ENCODE measurements at regions not wholly inside any gene's neighbourhood (a gene's known extent, or its start where the extent isn't known, plus 50 kb on each side); places are given as distances from the start of the nearest gene placed in this dataset.

DNA sequence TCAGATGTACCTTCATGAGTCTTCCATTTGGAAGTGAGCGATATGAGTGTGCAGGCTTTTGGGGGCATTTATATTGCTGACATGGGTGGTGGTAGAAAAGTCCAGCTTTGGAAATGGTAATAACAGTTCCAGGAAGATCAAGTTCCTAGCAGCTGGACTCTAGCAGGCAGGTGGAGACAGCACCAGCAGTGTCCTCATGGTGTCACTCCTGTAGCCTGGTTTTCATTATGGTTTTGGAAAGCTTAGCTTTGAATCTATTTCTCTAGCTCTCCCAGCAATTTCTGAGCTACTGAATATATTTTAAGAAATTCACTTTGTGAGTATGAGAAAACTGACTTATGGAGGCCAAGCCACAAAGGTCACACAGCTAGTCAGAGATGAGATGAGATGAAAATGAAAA is 523.2 kb upstream of the HTR2A start:
- no peak for DNase-seq

- DNase-seq = no peak
These were observed 521.5 kb upstream of the HTR2A start for GRCh38 chr13:47418206-47418920.

GRCh38 chr13:47417485-47417884 is 520.6 kb upstream of the HTR2A start:
- no peak for DNase-seq

- DNase-seq = no peak
These were observed 518.2 kb upstream of the HTR2A start for GRCh38 chr13:47415048-47415447.

- DNase-seq = no peak
These were observed 516.7 kb upstream of the HTR2A start for GRCh38 chr13:47413526-47413925.

GRCh38 chr13:47413112-47413511 is 516.3 kb upstream of the HTR2A start:
- no peak for DNase-seq

- DNase-seq = no peak
These were observed 512.9 kb upstream of the HTR2A start for GRCh38 chr13:47409778-47410177.

- no peak for DNase-seq
These were observed 511.9 kb upstream of the HTR2A start for GRCh38 chr13:47408546-47409319.

DNA sequence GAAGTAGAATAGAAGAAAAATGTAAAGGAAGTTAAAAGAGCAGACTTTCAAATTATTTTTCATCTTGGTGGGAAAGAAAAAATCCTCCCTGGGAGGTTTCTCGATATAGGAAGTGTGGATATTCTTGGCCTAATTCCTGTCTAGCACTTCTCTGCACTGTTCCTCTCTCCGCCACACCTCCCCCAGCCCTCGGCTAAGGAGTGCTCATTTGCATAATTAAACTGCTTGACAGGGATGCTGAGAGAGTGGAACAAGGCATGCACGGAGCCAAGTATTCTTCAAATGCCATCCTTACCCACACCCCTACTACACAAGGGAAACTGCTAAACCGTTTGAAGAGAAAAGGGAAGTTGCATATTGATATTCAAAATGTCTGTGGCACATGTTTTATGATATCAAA is 511.0 kb upstream of the HTR2A start:
- DNase-seq = no peak

- no peak for DNase-seq
These were observed 502.7 kb upstream of the HTR2A start for GRCh38 chr13:47399599-47399998.

DNA sequence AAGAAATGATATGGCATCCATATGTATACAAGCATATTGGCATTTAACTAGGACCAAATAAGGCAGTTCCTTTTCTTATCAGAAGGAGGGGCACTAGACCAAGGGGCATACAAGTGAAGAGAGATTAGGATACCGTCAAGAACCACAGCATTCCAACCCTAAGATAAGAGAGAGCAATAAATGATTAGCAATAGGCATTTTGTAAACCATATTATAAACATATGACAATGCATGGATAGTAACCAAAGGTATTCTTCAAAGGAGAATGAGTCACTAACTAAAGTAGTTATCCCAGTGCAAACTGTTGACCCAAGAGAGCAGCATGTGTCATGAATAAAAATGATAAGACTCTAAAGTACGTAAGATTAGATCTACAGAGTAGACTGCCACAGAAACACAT is 500.9 kb upstream of the HTR2A start:
- no peak for DNase-seq

DNA sequence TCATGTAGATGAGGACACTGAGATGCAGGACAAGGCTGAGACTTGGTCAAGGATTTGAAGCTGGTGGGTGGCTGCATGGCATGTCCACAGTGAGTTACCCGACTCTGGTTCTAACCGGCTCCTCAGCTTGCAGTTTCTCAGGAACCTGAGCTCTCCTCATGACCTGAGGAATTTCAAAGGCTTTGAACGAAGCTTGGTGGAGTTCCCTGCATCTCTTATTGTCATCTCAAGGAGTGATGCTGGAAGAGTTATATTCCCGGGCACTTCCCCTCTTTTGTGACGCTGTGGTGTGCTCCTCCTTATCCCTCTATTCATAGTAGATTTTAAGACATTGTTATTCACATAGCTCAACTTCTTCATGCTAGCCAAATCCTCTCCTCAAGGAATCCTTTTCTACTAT is 500.1 kb upstream of the HTR2A start:
- DNase-seq = no peak

- no peak for DNase-seq
These were observed 477.9 kb upstream of the HTR2A start for GRCh38 chr13:47374741-47375140.

- DNase-seq = no peak
These were observed 475.9 kb upstream of the HTR2A start for GRCh38 chr13:47372751-47373150.

- DNase-seq = no peak
These were observed 454.9 kb upstream of the HTR2A start for GRCh38 chr13:47351798-47352197.

DNA sequence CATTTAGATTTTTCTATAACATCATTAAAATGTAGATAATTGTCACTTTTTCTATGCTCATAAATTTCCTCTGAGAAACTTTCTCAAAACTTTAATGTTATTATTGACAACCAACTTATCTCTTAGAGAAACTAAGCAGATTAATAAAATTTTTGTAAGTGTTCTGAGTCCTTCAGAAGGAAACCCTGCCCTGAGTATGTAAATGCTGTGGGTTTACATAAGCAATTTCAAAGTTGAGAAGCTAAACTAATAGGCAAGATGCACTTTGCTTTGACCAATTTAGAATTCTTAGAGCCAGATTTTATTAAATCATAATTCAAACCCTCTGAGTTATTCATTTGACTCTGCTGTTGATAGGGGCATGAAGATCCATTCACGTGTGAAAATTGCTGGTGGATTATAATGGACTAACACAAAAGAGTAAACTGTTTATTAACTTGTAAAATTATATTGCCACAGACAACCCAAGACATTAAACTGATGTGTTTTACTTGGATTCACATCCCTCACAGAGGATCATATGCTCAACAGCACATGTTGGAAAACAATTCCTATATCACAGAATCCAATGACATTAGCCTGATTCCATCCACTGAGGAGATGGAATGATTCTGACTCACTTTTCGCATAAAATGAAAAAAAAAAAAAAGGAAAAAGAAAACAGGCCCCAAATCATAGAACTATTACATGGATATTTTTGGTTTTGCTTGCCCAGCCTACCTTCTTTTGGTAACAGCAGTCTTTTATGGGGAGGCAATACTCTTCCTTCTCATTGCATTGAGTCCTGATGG is 453.7 kb upstream of the HTR2A start:
- DNase-seq = no peak

DNA sequence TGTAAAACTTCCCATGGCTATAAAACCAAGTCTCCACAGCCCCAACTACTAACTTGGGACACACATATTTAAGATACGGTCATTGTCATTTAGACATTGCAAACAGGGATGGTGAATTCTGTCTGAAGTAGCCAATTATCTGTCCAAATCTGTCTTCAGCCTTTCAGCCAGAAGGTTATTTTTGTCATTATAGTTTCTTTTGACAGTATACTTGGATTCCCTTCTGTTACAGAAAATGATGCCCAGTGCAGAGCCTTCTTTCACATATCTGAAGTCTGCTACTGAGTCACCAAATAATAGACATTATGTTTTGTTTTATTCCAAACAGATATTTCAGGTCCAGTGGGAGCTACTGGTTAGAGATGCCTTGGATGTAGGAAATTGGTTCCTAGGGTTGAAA is 452.4 kb upstream of the HTR2A start:
- no peak for DNase-seq

DNA sequence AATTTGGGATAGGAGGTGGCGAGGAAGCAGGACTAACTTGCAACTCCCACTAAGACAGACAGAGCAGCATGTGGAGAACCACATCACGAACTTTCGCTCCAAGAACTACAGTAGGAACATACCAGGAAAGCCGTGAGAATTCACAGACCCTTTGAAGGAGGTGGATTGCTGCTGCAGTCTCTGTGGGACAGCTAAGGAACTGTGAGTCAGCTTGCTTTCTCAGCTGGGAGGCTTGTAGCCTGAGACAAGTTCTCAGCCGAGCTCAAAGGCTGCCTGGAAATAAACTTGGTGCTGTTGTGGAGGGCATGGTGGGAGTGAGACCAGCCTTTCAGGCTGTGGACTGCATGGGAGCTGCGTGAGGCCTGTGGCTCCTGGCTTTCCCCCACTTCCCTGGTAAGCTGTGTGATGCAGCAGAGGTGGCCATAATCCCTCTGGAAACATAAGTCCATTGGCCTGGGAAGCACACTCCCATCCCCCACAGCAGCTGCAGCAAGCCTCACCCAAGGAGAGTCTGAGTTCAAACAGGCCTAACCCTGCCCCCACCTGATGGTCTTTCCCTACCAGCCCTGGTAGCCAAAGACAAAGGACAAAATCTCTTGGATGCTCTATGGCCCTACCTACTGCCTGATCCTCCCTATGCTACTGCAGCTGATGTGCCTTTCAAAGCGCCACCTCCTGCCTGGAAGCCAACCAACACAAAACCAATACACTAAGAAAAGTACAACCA is 441.1 kb upstream of the HTR2A start:
- DNase-seq = no peak

DNA sequence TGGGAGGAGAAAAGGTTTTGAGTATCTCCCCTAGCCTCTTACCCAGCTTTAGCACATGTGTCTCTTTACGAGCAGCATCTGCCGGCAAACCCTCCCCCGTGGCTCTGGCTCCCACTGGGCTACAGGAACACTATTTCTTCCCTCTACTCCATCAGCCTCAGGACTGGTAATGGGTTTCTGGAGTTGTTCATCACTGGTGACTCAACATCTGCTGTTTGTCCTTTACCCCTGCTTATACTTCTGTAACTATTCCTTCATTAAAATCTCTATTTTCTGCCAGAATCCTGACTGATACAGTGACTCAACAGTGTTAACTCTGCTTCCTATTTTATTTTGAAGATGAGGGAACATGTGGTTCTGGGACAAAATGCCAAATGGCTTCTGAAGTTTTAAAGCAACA is 437.3 kb upstream of the HTR2A start:
- no peak for DNase-seq

GRCh38 chr13:47332149-47332548 is 435.3 kb upstream of the HTR2A start:
- no peak for DNase-seq

DNA sequence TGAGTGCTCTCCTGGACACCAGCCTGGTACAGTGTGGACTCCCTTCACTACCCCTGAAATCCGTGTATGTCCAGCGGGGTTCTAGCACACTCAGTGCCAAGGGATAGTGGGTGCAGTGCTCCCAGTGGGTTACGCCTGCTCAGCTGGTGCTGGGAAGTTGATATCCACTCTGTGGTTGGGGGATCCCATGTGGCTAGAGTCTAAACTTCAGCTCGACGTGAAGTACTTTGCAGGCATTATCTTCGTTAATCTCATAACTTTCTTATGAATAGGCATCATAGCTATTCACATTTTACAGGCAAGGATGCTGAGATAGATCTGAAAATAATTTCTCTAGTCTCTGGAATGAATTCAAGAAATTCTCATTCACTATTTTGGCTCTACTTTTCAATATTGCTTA is 433.2 kb upstream of the HTR2A start:
- no peak for DNase-seq

- no peak for DNase-seq
These were observed 431.0 kb upstream of the HTR2A start for GRCh38 chr13:47327861-47328260.

DNA sequence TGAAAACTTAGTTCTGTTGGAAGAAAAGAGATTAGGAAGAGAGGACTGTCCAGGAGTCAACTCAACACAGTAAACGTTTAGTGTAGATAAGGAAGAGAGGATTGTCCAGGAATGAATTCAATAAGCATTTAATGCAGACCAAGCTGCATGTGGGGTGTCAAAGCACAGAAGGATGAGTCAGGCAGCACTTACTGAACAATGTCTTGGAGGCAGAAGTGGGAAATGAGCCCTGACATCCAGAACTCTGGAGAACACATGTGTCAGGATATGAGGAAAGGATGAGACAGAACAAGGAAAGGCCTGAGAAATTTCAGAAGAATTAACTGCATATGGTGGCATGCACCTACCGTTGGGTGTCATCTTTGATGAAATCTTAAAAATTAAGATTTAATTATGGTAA is 429.2 kb upstream of the HTR2A start:
- no peak for DNase-seq

All from stimulated activated CD4-positive, alpha-beta T cell treated with anti-CD3 and anti-CD28 coated beads, Interleukin-15, amount 100 ng/mL, for 24 hours (primary cell).